ENCODE measurements at regions not wholly inside any gene's neighbourhood (a gene's known extent, or its start where the extent isn't known, plus 50 kb on each side); places are given as distances from the start of the nearest gene placed in this dataset.
"Not testable (repeated sequence)": the region's sequence is repeated elsewhere in the genome, so short reads cannot be mapped to it uniquely, and the experiment has no call there.

GRCh38 chr17:77290759-77291558 lies 150.2 kb downstream of the SEC14L1 start:
- DNase-seq: not testable (repeated sequence)

- no peak for DNase-seq
These were observed 151.0 kb downstream of the SEC14L1 start for GRCh38 chr17:77291591-77292386.

- no peak for DNase-seq
These were observed 154.0 kb downstream of the SEC14L1 start for GRCh38 chr17:77294761-77295160.

GRCh38 chr17:77295241-77295853 lies 154.6 kb downstream of the SEC14L1 start:
- no peak for DNase-seq

- no peak for DNase-seq
These were observed 156.1 kb downstream of the SEC14L1 start for GRCh38 chr17:77296769-77297409.

- DNase-seq: no peak
These were observed 157.2 kb downstream of the SEC14L1 start for GRCh38 chr17:77297693-77298666.

- DNase-seq: no peak
These were observed 158.0 kb downstream of the SEC14L1 start for GRCh38 chr17:77298811-77299210.

GRCh38 chr17:77299256-77300015 lies 158.7 kb downstream of the SEC14L1 start:
- no peak for DNase-seq

GRCh38 chr17:77300016-77300686 lies 159.4 kb downstream of the SEC14L1 start:
- DNase-seq: no peak

GRCh38 chr17:77301694-77302266 lies 161.0 kb downstream of the SEC14L1 start:
- no peak for DNase-seq

GRCh38 chr17:77302682-77303081 lies 161.9 kb downstream of the SEC14L1 start:
- no peak for DNase-seq

- no peak for DNase-seq
These were observed 162.9 kb downstream of the SEC14L1 start for GRCh38 chr17:77303620-77304019.

- no peak for DNase-seq
These were observed 163.4 kb downstream of the SEC14L1 start for GRCh38 chr17:77304051-77304745.

- DNase-seq: no peak
These were observed 164.1 kb downstream of the SEC14L1 start for GRCh38 chr17:77304746-77305473.

GRCh38 chr17:77306048-77306789 lies 165.4 kb downstream of the SEC14L1 start:
- no peak for DNase-seq

GRCh38 chr17:77306790-77307478 lies 166.2 kb downstream of the SEC14L1 start:
- DNase-seq: no peak

GRCh38 chr17:77307479-77308198 lies 166.9 kb downstream of the SEC14L1 start:
- no peak for DNase-seq

Measured in CD4-positive, alpha-beta T cell treated with Interleukin-6 for 4 hours (primary cell).